OCI-LY7 (cell line): ENCODE measurements at regions not wholly inside any gene's neighbourhood (a gene's known extent, or its start where the extent isn't known, plus 50 kb on each side); places are given as distances from the start of the nearest gene placed in this dataset.

Experiments used
- EZH2phosphoT487 ChIP-seq: fragments of 200-600 bp; sonication (generic); IDR thresholded peaks from 2 replicates; pipeline ENCODE4 v1.6.1; 2018; ENCODE audit warnings: low read depth, borderline replicate concordance, mild to moderate bottlenecking, mixed run types, antibody characterized with exemption, low read length, moderate library complexity, mixed read lengths
- TF ChIP-seq, protein P1 (sequence below): fragments of 200-600 bp; sonication (generic); conservative IDR thresholded peaks from 2 replicates; pipeline ENCODE4 v1.5.1; 2014; ENCODE audit warnings: mild to moderate bottlenecking, antibody characterized with exemption, low read length, moderate library complexity, mixed read lengths

DNA sequence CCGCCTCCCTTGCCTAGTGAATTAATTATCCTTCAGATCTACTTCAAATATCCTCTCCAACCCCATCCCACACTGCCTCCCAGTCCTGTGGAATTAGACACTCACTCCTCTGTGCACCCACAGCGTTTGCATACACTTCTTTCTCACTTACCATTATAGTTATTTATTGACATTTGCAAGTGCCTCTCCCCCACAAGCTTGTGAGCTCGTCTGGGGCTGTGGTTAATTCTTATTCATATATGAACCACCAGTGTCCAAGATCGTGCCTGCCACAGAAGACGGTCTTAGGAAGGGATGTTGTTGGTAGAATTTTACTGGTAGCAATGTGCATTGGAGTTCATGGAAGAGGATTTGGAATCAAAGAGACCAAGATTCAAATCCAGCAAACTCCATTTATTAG, 68.1 kb upstream of the AOAH start:
- TF ChIP-seq, protein P1, sequence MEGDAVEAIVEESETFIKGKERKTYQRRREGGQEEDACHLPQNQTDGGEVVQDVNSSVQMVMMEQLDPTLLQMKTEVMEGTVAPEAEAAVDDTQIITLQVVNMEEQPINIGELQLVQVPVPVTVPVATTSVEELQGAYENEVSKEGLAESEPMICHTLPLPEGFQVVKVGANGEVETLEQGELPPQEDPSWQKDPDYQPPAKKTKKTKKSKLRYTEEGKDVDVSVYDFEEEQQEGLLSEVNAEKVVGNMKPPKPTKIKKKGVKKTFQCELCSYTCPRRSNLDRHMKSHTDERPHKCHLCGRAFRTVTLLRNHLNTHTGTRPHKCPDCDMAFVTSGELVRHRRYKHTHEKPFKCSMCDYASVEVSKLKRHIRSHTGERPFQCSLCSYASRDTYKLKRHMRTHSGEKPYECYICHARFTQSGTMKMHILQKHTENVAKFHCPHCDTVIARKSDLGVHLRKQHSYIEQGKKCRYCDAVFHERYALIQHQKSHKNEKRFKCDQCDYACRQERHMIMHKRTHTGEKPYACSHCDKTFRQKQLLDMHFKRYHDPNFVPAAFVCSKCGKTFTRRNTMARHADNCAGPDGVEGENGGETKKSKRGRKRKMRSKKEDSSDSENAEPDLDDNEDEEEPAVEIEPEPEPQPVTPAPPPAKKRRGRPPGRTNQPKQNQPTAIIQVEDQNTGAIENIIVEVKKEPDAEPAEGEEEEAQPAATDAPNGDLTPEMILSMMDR, result no peak
- TF ChIP-seq EZH2phosphoT487, result no peak
